ENCODE measurements at regions not wholly inside any gene's neighbourhood (a gene's known extent, or its start where the extent isn't known, plus 50 kb on each side); places are given as distances from the start of the nearest gene placed in this dataset.

GRCh38 chrX:51144828-51145442 is 187.7 kb upstream of the NUDT10 start:
- no peak overlapping the region for H3K4me3 ChIP-seq (replicated peaks; ENCODE audit: low read depth, low read length)
- TF ChIP-seq CTCF (IDR thresholded peaks at IDR 0.05; ENCODE audit: insufficient read depth, low read length, poor library complexity, severe bottlenecking): peak; percentile 83
- no peaks in the 10 kb centered on the region for H3K36me3 ChIP-seq (ENCODE audit: control insufficient read depth, insufficient read depth, low read length)
- DNase-seq (ENCODE audit: extremely low read depth, insufficient read length): peak; percentile 6
- H3K27me3 ChIP-seq (replicated peaks; ENCODE audit: control insufficient read depth, insufficient read depth, low read length): no peaks in the 10 kb centered on the region

DNA sequence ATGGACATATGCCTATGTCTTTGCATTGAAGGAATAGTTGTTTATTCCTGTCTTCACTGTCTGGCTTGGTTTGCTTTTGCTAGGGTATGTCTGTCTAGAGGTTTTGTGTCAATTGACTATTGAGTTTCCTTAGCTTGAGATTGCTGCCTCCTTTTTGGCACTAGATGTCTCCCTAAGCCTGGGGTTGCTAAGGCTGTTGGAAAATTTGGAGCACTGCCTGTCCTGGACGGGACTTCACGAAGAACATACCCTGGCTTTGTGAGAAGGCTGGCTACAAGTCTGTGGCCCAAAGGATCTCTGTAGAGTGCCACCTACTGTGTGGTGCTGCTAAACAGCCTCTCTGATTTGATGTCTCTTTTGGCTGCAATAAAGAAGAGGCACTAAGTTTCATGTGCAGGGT is 183.8 kb upstream of the NUDT10 start:
- no peak overlapping the region for H3K4me3 ChIP-seq (replicated peaks; ENCODE audit: low read depth, low read length)
- no peak for DNase-seq (ENCODE audit: extremely low read depth, insufficient read length)
- no peaks in the 10 kb centered on the region for H3K36me3 ChIP-seq (ENCODE audit: control insufficient read depth, insufficient read depth, low read length)
- peak; percentile 9 for TF ChIP-seq CTCF (IDR thresholded peaks at IDR 0.05; ENCODE audit: insufficient read depth, low read length, poor library complexity, severe bottlenecking)
- H3K27me3 ChIP-seq (replicated peaks; ENCODE audit: control insufficient read depth, insufficient read depth, low read length): no peaks in the 10 kb centered on the region

DNA sequence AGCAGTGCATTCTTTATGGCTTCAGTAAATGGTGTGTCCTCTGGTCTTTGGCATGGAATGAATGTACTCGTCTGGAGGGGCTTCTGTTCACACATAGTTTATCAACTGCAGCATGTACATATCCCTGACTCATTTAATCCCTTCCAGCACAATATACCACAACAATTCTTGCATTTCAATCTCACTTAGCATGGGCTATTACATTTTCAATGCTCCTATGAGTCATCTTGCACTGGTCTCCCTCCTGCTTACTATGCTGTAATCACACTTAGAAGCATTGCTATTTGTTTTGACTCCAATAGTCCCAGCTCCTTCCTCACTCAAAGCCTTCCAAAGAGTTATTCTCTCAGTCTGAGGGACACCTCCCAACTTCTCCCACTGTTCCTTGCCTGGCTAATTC is 180.9 kb upstream of the NUDT10 start:
- no peaks in the 10 kb centered on the region for H3K36me3 ChIP-seq (ENCODE audit: control insufficient read depth, insufficient read depth, low read length)

DNA sequence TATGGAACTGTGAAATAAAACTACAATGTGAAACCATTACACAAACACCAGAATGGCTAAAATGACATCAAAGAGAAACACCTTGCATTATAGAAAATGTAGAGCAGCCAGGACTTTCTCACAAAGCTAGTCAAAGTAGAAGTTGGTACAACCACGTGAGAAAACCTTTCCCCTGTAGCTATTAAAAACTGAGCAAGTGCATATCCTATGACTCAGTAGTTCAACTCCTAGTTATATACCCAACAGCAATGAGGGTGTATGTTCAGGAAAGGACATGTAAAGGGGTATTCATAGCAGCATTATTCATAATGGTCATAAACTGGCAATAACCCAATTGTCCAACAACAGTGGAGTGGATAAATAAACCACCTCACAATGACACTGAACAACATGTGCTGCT is 177.5 kb upstream of the NUDT10 start:
- no peak for TF ChIP-seq CTCF (IDR thresholded peaks at IDR 0.05; ENCODE audit: insufficient read depth, low read length, poor library complexity, severe bottlenecking)
- no peaks in the 10 kb centered on the region for H3K27me3 ChIP-seq (replicated peaks; ENCODE audit: control insufficient read depth, insufficient read depth, low read length)
- no peaks in the 10 kb centered on the region for H3K36me3 ChIP-seq (ENCODE audit: control insufficient read depth, insufficient read depth, low read length)
- no peak overlapping the region for H3K4me3 ChIP-seq (replicated peaks; ENCODE audit: low read depth, low read length)
- DNase-seq (ENCODE audit: extremely low read depth, insufficient read length): no peak

More for the DNA sequence above, 180.9 kb upstream of the NUDT10 start:
- no peak overlapping the region for H3K4me3 ChIP-seq (replicated peaks; ENCODE audit: low read depth, low read length)
- no peak for TF ChIP-seq CTCF (IDR thresholded peaks at IDR 0.05; ENCODE audit: insufficient read depth, low read length, poor library complexity, severe bottlenecking)
- no peaks in the 10 kb centered on the region for H3K27me3 ChIP-seq (replicated peaks; ENCODE audit: control insufficient read depth, insufficient read depth, low read length)
- DNase-seq (ENCODE audit: extremely low read depth, insufficient read length): no peak

GRCh38 chrX:51155566-51155965 is 177.1 kb upstream of the NUDT10 start:
- no peak for DNase-seq (ENCODE audit: extremely low read depth, insufficient read length)
- H3K4me3 ChIP-seq (replicated peaks; ENCODE audit: low read depth, low read length): no peak overlapping the region

More at GRCh38 chrX:51155566-51155965, 177.1 kb upstream of the NUDT10 start:
- TF ChIP-seq CTCF (IDR thresholded peaks at IDR 0.05; ENCODE audit: insufficient read depth, low read length, poor library complexity, severe bottlenecking): no peak
- Histone ChIP-seq H3K27me3 (replicated peaks; ENCODE audit: control insufficient read depth, insufficient read depth, low read length) (no peaks in the 10 kb centered on the region), H3K36me3 (ENCODE audit: control insufficient read depth, insufficient read depth, low read length) (no peaks in the 10 kb centered on the region)
